ENCODE measurements at regions not wholly inside any gene's neighbourhood (a gene's known extent, or its start where the extent isn't known, plus 50 kb on each side); places are given as distances from the start of the nearest gene placed in this dataset.

- no peak for TF ChIP-seq CTCF (IDR thresholded peaks at IDR 0.05; ENCODE audit: low read depth, low read length, missing control alignments)
- DNase-seq (ENCODE audit: low read depth) = no peak
- no peak overlapping the region for H3K4me3 ChIP-seq (ENCODE audit: low read depth, low read length)
These were observed 394.0 kb downstream of the EPHA4 start for GRCh38 chr2:221178139-221178538.

GRCh38 chr2:221186873-221187272 is 385.2 kb downstream of the EPHA4 start:
- no peak for TF ChIP-seq CTCF (IDR thresholded peaks at IDR 0.05; ENCODE audit: low read depth, low read length, missing control alignments)
- DNase-seq (ENCODE audit: low read depth) = no peak
- H3K4me3 ChIP-seq (ENCODE audit: low read depth, low read length) = no peak overlapping the region

- no peak for DNase-seq (ENCODE audit: low read depth)
- no peak for TF ChIP-seq CTCF (IDR thresholded peaks at IDR 0.05; ENCODE audit: low read depth, low read length, missing control alignments)
- no peak overlapping the region for H3K4me3 ChIP-seq (ENCODE audit: low read depth, low read length)
These were observed 382.6 kb downstream of the EPHA4 start for GRCh38 chr2:221189431-221190067.

- H3K4me3 ChIP-seq (ENCODE audit: low read depth, low read length) = no peak overlapping the region
- TF ChIP-seq CTCF (IDR thresholded peaks at IDR 0.05; ENCODE audit: low read depth, low read length, missing control alignments) = no peak
- DNase-seq (ENCODE audit: low read depth) = no peak
These were observed 376.3 kb downstream of the EPHA4 start for GRCh38 chr2:221195829-221196228.

GRCh38 chr2:221197225-221197856 is 374.8 kb downstream of the EPHA4 start:
- TF ChIP-seq CTCF (IDR thresholded peaks at IDR 0.05; ENCODE audit: low read depth, low read length, missing control alignments) = no peak
- H3K4me3 ChIP-seq (ENCODE audit: low read depth, low read length) = no peak overlapping the region
- no peak for DNase-seq (ENCODE audit: low read depth)

GRCh38 chr2:221198309-221198708 is 373.8 kb downstream of the EPHA4 start:
- no peak for TF ChIP-seq CTCF (IDR thresholded peaks at IDR 0.05; ENCODE audit: low read depth, low read length, missing control alignments)
- no peak overlapping the region for H3K4me3 ChIP-seq (ENCODE audit: low read depth, low read length)
- no peak for DNase-seq (ENCODE audit: low read depth)
